HAP-1 (cell line): ENCODE measurements at regions not wholly inside any gene's neighbourhood (a gene's known extent, or its start where the extent isn't known, plus 50 kb on each side); places are given as distances from the start of the nearest gene placed in this dataset.
A peak's percentile ranks its signal among the peaks of the same experiment; 100 is the strongest.

ENCODE experiments used
- DNase-seq, 2 experiments: peaks; one replicate each; pipeline ENCODE4 v3.0.0-alpha.2; 2016 to 2020; ENCODE audit warnings: low spot score in 2 of 2
- H3K27me3 ChIP-seq: fragments of 250-450 bp; sonication (Bioruptor Pico); 2 replicates; pipeline ENCODE4 v1.5.1; 2020; ENCODE audit warnings: low read depth, mild to moderate bottlenecking, moderate library complexity
- H3K36me3 ChIP-seq: fragments of 250-450 bp; sonication (Bioruptor Pico); replicated peaks from 2 replicates; pipeline ENCODE4 v1.5.1; 2020; ENCODE audit warnings: mild to moderate bottlenecking
- H3K4me1 ChIP-seq: fragments of 250-450 bp; sonication (Bioruptor Pico); 2 replicates; pipeline ENCODE4 v1.5.1; 2020; ENCODE audit warnings: mild to moderate bottlenecking
- H3K4me3 ChIP-seq: fragments of 250-450 bp; sonication (Bioruptor Pico); 2 replicates; pipeline ENCODE4 v1.5.1; 2020; ENCODE audit warnings: mild to moderate bottlenecking, moderate library complexity
- H3K9me3 ChIP-seq: fragments of 250-450 bp; sonication (Bioruptor Pico); 2 replicates; pipeline ENCODE4 v1.5.1; 2020; ENCODE audit warnings: mild to moderate bottlenecking, moderate library complexity
- in situ Hi-C: fragments of 300-500 bp; cut with MboI; formaldehyde crosslinking; loops from 3 replicates; pipeline ENCODE4 v1.14.3; 2020; ENCODE audit warnings: low sequenced_read_pairs, inconsistent platforms, mixed read lengths

GRCh38 chr12:84807249-84807648 lies 105.3 kb downstream of the SLC6A15 start:
- Histone ChIP-seq H3K27me3 (no peaks in the 10 kb centered on the region), H3K9me3 (no peaks in the 10 kb centered on the region), H3K36me3 (no peaks in the 10 kb centered on the region), H3K4me3 (no peak overlapping the region), H3K4me1 (peaks cover 43% of the 10 kb centered on the region)
- in situ Hi-C loops, result no loop called here
- DNase-seq, result no peak

- in situ Hi-C loops, result no loop called here
- H3K4me1 ChIP-seq, result peaks cover 50% of the 10 kb centered on the region
- DNase-seq, result peak; percentile 80 to 100
- H3K27me3 ChIP-seq, result no peaks in the 10 kb centered on the region
- peak overlapping the region; percentile 4 for H3K4me3 ChIP-seq
- no peaks in the 10 kb centered on the region for H3K36me3 ChIP-seq
- no peaks in the 10 kb centered on the region for H3K9me3 ChIP-seq
These were observed 107.1 kb downstream of the SLC6A15 start for GRCh38 chr12:84805474-84805858.

- Histone ChIP-seq H3K4me1 (peaks cover 50% of the 10 kb centered on the region), H3K36me3 (no peaks in the 10 kb centered on the region), H3K9me3 (no peaks in the 10 kb centered on the region), H3K27me3 (no peaks in the 10 kb centered on the region), H3K4me3 (peak overlapping the region; percentile 4)
- peak; percentile 55 to 99 for DNase-seq
- in situ Hi-C loops, result no loop called here
These were observed 107.7 kb downstream of the SLC6A15 start for GRCh38 chr12:84804691-84805473.

DNA sequence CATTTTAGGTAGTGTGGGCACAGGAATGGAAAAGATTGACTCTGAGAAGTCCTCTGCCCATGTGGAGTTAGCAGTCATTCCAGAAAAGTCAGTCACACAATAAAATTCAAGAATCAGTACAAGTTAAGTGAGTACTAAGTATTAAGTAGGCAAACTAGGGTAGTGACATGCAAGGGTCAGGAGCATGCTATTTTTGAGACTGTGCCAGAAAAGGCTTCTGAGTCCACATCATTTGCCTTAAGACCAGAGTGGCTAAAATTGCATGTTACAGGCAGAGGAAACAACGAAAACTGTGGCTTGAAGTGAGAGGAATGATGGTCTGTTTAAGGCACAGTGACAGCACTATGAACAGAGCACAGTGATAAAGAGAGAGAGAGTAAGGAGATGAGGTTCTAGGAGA lies 108.9 kb downstream of the SLC6A15 start:
- Histone ChIP-seq H3K4me3 (no peak overlapping the region; the same call in 1 of the 2 replicates), H3K4me1 (peaks cover 50% of the 10 kb centered on the region), H3K9me3 (no peaks in the 10 kb centered on the region), H3K36me3 (no peaks in the 10 kb centered on the region), H3K27me3 (no peaks in the 10 kb centered on the region)
- DNase-seq, result peak; percentile 27 to 75
- in situ Hi-C loops, result no loop called here

DNA sequence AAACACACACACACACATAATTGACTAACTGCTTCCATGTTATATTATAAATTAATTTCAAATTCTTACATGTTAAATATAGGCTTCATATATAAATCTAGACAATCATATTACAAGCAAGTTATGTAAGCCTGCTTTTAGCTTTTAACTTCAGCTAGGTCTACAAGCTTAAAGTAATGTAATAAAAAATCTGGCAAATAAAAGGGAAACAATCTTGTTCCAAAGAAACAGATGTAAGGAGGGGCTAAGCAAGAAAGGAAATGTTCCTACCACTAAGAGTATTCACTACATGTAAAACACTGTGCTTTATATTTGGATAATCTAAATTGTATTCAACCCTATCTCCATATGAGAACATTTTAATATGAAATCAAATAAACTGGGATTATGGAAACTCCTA lies 110.4 kb downstream of the SLC6A15 start:
- no peaks in the 10 kb centered on the region for H3K36me3 ChIP-seq
- in situ Hi-C loops, result no loop called here
- DNase-seq, result peak in 1 of 2 experiments; percentile 33
- peaks cover 48% of the 10 kb centered on the region for H3K4me1 ChIP-seq
- no peak overlapping the region for H3K4me3 ChIP-seq
- no peaks in the 10 kb centered on the region for H3K27me3 ChIP-seq
- no peaks in the 10 kb centered on the region for H3K9me3 ChIP-seq

DNA sequence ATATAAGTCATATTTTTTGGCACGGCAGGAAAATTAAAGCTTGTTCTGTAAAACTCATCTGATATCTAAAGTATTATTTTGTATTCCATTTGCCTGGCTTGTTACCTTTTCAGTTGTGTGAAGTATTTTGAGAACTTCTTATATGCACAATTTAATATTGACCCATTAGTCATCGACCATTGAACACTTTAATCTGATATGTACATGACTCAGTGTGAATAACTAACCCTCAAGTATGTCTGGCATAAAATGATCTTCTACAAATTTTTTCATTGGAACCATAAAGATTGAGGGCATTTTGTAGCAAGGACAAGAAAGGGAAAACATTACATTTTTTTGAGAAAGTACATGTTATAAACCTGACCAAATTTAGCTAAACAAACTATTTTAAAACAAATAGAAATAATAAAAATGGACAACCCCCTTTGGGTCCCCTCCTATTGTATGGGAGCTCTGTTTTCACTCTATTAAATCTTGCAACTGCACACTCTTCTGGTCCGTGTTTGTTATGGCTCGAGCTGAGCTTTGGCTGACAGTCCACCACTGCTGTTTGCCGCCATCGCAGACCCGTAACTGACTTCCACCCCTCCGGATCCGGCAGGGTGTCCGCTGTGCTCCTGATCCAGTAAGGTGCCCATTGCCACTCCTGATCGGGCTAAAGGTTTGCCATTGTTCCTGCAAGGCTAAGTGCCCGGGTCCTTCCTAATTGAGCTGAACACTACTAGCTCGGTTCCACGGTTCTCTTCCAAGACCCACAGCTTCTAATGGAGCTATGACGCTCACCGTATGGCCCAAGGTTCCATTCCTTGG lies 118.8 kb downstream of the SLC6A15 start:
- in situ Hi-C loops, result no loop called here
- H3K27me3 ChIP-seq, result no peaks in the 10 kb centered on the region
- no peak overlapping the region for H3K4me3 ChIP-seq
- no peaks in the 10 kb centered on the region for H3K36me3 ChIP-seq
- no peaks in the 10 kb centered on the region for H3K9me3 ChIP-seq
- no peak for DNase-seq
- peaks cover 6% of the 10 kb centered on the region; the same call in 1 of the 2 replicates for H3K4me1 ChIP-seq

DNA sequence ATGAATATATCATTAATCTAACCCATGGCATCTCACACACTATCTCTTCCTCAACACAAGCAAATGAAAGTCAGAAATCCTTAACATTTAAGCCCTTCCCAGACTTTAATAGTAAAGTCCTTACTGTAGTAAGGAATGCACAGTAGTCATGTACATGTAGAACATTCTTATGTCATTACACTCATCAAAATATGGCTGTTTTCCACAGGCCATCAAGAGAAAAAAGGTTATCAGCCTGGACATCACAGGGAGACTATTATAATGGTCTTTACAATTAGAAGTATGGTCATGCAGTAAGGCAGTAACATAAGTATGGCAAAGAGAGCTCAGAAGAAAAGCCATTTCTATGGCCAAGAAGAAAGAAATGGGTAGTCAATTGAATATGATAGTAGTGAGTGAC lies 121.2 kb downstream of the SLC6A15 start:
- DNase-seq, result no peak
- H3K36me3 ChIP-seq, result no peaks in the 10 kb centered on the region
- H3K4me1 ChIP-seq, result peaks cover 17% of the 10 kb centered on the region
- no peaks in the 10 kb centered on the region for H3K27me3 ChIP-seq
- H3K9me3 ChIP-seq, result no peaks in the 10 kb centered on the region
- in situ Hi-C loops, result no loop called here
- no peak overlapping the region for H3K4me3 ChIP-seq

GRCh38 chr12:84789184-84789583 lies 123.4 kb downstream of the SLC6A15 start:
- in situ Hi-C loops, result no loop called here
- no peaks in the 10 kb centered on the region for H3K27me3 ChIP-seq
- H3K4me3 ChIP-seq, result no peak overlapping the region
- DNase-seq, result no peak
- H3K9me3 ChIP-seq, result no peaks in the 10 kb centered on the region
- H3K36me3 ChIP-seq, result no peaks in the 10 kb centered on the region
- peaks cover 21% of the 10 kb centered on the region for H3K4me1 ChIP-seq

DNA sequence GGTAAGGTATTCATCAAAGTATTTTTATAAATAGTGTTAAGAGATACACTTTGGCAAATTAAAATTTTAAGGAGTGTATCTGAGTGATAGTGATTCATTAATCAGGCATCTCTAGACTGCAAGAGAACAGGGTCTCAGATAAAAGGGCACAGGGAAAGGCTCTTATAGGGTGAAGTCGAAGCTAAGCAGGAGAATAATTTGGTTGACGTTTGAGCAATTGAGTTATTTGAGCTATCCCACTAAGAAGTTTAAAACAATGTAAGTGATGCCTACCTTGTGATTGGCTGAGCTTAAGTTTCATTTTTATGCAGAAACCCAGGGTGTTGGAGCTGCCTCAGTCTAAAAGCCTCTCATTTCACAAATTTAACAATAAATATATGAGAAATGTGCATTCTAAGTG lies 125.3 kb downstream of the SLC6A15 start:
- in situ Hi-C loops, result no loop called here
- Histone ChIP-seq H3K27me3 (no peaks in the 10 kb centered on the region), H3K4me1 (peaks cover 21% of the 10 kb centered on the region), H3K4me3 (no peak overlapping the region), H3K9me3 (no peaks in the 10 kb centered on the region), H3K36me3 (no peaks in the 10 kb centered on the region)
- no peak for DNase-seq

- Histone ChIP-seq H3K4me1 (peaks cover 21% of the 10 kb centered on the region), H3K36me3 (no peaks in the 10 kb centered on the region), H3K4me3 (no peak overlapping the region), H3K9me3 (no peaks in the 10 kb centered on the region), H3K27me3 (no peaks in the 10 kb centered on the region)
- peak in 1 of 2 experiments; percentile 70 for DNase-seq
- in situ Hi-C loops, result no loop called here
These were observed 126.0 kb downstream of the SLC6A15 start for GRCh38 chr12:84786622-84787021.

DNA sequence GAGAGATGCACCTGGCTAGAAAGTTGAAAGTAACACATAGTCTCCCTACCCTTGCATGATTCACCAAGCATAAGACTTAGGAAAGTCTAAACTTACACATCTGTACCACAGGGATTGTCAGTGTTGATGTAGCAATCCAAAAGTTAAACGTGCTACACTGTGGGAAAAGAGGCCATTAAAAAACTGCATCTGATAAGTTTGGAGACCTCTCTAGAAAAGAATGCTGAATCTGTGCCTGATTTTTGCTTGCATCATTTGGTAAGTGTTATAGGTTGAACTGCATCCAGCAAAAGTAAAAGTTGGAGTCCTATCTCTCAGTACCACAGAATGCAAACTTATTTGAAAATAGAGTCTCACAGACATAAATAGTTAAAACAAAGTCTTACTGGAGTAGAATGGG lies 126.6 kb downstream of the SLC6A15 start:
- no peaks in the 10 kb centered on the region for H3K36me3 ChIP-seq
- peaks cover 21% of the 10 kb centered on the region for H3K4me1 ChIP-seq
- no peaks in the 10 kb centered on the region for H3K27me3 ChIP-seq
- H3K4me3 ChIP-seq, result no peak overlapping the region
- no peak for DNase-seq
- in situ Hi-C loops, result no loop called here
- H3K9me3 ChIP-seq, result no peaks in the 10 kb centered on the region

DNA sequence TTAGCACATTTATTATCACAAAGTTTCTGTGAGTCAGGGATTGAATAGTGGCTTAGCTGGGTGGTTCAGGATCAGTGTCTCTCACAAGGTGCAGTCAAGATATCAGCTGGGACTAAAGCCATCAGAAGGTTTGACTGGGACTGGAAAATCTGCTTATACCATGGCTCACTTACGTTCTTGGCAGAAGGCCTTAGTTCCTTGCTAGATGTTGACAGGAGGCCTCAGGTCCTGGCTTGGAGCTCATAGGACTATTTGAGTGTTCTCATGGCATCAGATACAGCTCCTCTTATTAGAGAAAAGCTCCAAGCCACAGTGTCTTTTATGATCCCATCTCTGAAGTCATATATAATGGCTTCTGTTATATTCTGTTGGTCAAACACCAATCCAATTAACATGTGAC lies 127.3 kb downstream of the SLC6A15 start:
- no peak for DNase-seq
- no peaks in the 10 kb centered on the region for H3K36me3 ChIP-seq
- no peaks in the 10 kb centered on the region for H3K9me3 ChIP-seq
- H3K4me1 ChIP-seq, result peaks cover 21% of the 10 kb centered on the region
- no peak overlapping the region for H3K4me3 ChIP-seq
- H3K27me3 ChIP-seq, result no peaks in the 10 kb centered on the region
- in situ Hi-C loops, result no loop called here

DNA sequence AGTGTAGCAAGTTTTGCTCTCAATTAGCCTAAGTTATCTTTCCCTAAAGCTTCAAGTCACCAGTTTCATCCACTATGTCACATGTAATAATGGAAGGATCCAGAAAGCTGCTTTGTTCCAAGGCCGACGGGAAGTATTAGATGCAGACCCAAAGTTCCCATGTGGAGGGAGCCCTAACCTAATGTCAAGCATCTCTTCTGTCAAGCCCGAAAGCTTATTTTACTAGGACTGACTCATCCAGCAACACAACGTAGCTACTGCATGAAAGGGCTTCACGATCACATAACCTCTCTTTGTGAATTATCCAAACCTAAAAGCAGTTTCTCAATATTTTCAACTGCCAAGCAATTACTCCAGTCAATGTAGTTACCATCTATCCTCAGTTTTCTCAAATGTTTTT lies 133.4 kb downstream of the SLC6A15 start:
- H3K36me3 ChIP-seq, result no peaks in the 10 kb centered on the region
- H3K4me1 ChIP-seq, result peaks cover 13% of the 10 kb centered on the region
- H3K27me3 ChIP-seq, result no peaks in the 10 kb centered on the region
- in situ Hi-C loops, result no loop called here
- no peak for DNase-seq
- no peak overlapping the region for H3K4me3 ChIP-seq
- no peaks in the 10 kb centered on the region for H3K9me3 ChIP-seq

DNA sequence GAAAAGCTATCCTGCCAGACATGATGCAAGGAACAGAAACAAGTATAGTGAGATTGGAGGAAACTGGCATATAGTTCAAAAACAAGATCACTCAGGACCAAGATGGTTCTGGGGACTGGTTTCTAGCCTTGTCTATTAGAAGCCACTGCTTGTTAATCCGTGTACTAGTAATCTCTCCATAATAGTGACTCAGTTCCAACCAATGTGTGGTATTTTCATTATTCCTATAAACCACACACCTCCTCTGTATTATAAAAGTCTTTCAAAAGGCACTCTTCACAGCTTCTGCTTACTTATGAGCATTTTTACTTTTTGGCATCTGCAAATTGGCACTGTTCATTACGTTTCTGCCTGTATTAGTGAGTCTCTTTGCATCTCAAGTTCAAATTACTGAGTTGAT lies 140.3 kb downstream of the SLC6A15 start:
- in situ Hi-C loops, result no loop called here
- no peaks in the 10 kb centered on the region for H3K36me3 ChIP-seq
- no peaks in the 10 kb centered on the region for H3K27me3 ChIP-seq
- H3K4me3 ChIP-seq, result no peak overlapping the region
- H3K4me1 ChIP-seq, result peaks cover 21% of the 10 kb centered on the region
- no peak for DNase-seq
- H3K9me3 ChIP-seq, result no peaks in the 10 kb centered on the region
